Dedifferentiated amniotic fluid mesenchymal stem cell (primary cell): ENCODE measurements at regions not wholly inside any gene's neighbourhood (a gene's known extent, or its start where the extent isn't known, plus 50 kb on each side); places are given as distances from the start of the nearest gene placed in this dataset.
"Not testable (repeated sequence)": the region's sequence is repeated elsewhere in the genome, so short reads cannot be mapped to it uniquely, and the experiment has no call there.

Experiments used
- DNase-seq: peaks from one replicate; pipeline ENCODE4 v3.0.0-alpha.2; 2016; ENCODE audit errors: extremely low spot score

DNA sequence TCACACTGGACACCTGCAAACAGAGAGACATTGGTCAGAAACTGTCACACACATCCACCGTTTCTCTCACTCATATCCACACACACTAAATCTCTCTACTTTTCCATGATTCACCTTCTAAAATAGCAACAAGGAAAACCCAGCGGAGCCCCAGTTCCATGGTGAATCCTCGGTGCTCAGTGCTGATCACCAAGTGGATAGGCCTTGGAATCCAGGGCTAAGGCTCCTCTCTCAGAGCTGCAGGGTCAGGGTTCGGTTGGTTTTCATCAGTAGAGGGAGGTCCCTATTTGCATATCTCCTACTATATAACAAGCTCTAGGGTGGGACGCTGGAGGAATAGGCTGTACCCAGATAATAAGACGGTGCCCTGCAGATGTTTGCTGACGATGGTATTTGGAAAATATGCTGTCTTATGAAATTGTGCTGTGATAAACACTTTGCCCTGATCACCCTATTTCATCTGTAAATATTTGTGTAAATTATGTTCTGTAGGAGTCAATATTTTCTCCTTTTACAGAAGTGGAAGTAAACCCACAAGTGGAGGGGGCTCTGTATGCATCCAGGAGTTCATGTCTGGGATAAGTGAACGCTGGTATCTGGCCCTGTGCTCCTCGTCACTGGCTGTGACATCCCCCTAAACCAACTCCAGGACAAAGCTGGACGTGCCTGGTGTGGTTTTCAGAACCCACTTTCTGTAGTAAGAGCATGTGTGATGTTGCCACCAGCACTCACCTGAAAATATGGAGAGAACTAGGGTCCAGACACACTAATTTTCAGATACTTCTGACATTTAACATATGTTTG is 709.2 kb downstream of the TMEM121 start:
- no peak for DNase-seq

DNA sequence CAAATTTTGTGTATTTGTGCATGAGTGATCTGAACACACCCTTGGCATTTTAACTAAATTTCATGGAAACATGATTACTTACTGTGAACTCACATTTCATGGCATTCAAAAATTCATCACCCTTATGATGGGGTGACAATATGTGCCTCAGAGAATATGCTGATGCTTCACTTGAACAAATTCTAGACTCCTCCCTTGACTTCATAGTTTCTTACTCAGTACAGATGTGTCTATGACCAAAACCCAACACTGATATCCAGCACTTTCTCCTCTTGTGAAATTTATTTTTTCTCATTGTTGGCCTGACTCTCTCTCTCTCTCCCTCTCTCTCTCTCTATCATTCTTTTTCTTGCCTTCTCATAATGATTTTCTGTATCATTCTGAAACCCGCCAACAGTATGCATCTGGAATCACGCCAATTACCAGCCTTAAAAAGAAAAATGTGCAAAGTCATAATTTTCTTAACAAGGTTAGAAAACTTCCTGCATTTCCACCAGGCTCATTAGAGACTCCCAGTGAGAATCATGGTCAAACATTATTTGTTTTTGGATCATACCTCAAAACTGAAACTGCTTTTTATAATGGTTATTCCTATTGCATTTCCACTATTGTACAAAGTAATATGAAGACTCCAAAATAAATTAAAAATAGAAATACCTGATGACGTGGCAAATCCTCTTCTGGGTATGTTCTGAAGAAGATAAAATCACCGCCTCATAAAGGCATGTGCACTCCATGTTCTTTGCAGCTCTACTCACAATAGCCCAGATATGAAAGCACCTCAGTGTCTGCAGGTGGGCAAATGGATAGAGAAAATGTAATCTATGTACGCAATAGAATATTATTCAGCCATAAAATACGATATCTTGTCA is 722.2 kb downstream of the TMEM121 start:
- DNase-seq = no peak

DNA sequence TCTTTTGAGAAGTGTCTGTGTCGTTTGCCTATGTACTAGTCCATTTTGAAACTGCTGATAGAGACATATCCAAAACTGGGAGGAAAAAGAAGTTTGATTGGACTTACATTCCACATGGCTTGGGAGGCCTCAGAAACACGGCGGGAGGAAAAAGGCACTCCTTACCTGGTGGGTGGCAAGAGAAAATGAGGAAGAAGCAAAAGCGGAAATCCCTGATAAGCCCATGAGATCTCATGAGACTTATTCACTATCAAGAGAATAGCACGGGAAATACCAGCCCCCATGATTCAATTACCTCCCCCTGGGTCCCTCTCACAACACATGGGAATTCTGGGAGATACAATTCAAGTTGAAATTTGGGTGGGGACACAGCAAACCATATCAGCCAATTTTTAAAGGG is 727.6 kb downstream of the TMEM121 start:
- not testable (repeated sequence) for DNase-seq

DNA sequence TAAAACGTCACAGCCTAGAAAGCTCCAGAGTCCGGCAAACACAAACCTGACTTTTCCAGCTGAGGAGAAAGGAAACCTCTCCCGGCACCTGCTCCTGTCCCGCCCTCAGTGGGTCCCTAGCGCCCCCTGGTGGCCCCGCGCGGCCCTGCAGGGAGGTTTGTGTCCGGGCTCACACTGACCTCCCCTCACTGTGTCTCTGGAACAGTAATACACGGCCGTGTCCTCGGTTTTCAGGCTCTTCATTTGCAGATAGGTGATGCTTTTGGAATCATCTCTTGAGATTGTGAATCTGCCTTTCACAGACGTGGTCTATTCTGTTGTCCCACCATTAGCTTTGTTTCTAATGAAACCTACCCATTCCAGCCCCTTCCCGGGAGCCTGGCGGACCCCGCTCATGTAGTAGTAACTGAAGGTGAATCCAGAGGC is 731.2 kb downstream of the TMEM121 start:
- not testable (repeated sequence) for DNase-seq

DNA sequence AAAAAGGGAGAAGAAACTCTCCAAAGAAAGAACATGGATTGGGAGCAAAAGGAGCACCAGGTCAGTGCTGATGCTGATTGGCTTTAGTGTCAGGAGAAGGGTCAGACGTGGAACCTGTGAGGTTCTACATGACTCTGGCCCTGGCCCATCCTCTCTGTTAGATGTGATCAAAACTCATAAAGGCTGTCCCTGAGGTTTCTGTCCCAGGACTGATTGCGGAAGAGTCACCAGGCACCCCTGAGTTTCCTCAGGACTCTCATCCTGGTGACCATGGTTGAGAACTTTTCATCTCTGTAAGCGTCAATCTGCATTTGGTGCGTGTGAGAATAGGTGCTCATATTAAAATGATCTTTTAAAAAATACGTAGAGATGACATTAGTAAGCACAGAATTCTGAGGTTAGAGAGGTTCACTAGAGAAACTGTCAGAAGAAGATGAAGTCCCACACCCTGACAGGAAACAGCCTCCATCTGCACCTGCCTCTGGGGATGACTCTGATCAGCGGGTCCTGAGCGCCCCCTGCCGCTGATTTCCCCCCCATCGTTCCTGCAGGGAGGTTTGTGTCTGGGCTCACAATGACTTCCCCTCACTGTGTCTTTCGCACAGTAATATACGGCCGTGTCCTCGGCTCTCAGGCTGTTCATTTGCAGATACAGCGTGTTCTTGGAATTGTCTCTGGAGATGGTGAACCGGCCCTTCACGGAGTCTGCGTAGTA is 741.8 kb downstream of the TMEM121 start:
- DNase-seq = no peak

DNA sequence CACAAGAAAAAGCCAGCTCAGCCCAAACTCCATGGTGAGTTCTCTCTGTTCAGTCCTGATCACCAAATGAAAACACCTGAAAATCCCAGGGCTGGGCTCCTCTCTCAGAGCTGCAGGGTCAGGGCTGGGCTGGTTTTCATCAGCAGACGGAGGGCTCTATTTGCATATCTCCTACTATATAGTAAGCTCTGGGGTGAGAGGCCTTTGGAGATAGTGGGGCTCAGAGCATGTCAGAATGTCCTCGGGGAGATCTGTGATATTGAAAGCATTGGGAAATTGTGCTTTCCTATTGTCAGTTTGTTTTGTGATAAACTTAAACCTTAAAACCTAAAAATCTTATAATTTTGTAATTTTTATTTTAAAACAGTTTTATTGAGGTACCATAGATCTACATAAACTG is 742.6 kb downstream of the TMEM121 start:
- DNase-seq = no peak

DNA sequence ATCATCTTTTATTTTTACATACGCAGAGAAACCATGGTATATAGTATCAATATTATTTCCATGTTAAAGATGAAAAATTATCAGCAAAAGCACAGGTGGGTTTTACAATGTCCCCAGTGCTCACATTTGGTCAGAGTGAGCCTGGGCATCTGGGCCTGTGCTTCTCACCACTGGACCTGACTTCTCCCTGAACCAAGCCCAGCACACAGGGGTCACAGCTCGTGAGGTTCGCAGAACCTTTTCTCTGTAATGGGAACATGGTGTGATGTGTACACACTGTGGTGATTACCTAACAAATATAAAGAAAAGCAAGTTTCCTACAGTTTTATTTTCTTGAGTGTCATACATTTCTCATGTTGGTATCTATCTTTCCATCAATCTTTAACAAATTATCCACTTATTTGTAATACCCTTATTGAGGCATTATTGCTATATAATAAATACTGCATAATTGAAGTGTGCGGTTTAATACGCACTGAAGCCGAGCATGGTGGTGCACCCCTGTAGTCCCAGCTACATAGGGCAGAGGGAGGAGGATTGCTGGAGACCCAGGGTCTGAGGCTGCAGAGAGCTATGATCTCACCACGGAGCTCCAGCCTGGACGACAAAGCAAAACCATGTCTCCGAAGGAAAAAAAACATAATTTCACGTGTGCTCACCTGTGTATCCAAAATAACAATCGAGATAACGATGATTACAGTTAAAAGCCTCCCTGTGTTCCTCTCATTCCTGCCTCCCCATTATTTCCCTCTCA is 743.2 kb downstream of the TMEM121 start:
- DNase-seq = no peak

DNA sequence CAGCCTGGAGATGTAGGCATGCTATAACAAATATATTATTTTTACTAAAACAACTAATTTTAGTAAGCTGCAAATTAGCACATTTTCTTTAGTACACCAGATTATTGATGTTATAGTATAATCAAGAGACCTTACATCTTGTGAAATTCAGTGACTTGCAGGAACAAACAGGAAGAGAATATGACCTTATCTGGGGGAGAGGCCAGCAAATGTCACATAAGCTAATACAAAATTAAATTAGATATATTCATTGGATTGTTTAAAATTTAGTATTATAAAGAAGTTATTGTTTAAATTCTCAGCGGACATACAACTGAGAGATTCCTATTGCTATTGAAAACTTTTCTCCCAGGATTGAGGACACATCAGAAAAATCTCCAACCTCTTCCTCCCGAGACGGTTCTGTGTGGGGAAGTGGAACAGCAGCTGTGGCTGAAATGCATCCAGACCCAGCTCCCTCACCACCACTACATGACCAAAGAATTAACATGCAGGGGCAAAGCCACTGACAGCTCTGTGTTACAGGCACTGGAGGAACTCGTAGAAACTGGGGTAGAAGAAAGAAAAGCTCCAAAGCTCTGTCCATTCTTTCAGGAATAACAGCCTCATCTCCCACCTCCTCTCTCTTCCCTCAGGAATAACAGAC is 744.2 kb downstream of the TMEM121 start:
- not testable (repeated sequence) for DNase-seq

DNA sequence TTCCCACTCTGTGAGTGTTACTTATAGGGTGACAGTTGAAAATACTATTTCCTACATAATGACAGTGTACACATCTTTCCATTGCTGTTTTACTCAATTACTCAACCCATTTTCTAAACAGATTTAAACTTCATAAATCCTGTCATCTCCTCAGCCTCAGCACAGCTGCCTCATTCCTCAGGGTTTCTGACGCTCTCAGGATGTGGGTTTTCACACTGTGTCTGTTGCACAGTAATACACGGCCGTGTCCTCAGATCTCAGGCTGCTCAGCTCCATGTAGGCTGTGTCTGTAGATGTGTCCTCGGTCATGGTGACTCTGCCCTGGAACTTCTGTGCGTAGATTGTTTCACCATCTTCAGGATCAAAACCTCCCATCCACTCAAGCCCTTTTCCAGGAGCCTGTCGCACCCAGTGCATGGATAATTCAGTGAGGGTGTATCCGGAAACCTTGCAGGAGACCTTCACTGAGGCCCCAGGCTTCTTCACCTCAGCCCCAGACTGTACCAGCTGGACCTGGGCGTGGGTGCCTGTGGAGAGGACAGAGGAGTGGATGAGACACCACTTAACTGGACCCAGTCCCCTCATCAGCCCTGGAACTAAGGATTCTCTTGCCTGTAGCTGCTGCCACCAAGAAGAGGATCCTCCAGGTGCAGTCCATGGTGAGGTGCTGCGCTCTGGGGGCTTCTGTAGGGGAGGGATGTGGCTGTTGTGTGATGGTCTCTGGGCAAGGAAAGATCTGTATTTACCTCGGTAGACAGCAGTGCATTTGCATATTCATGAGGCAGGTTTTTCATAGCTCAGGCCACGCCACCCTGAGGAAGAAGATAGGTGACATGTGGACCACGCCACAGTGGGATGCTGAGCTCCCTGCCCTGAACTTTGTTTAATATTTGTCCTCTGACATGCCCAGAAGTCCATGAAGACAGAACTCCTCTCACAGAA is 750.2 kb downstream of the TMEM121 start:
- no peak for DNase-seq

DNA sequence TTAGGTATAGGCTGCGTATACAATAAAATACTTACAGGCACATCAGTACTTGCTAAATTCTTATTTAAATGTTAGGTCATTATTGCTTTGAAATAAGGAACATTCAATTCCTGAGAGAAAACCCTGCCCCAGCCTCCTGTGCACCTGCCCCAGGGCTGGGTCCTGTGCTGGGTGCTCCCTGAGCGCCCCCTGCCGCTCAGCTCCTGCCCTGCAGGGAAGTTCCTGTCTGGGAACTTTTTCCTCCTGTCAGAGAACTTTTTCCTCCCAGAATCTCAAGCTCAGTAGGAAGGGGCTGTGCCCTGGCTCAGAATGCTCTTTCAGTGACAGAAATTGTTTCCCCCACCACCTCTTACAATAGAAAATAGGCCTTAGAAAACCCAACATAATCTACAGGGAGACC is 751.1 kb downstream of the TMEM121 start:
- DNase-seq = no peak

DNA sequence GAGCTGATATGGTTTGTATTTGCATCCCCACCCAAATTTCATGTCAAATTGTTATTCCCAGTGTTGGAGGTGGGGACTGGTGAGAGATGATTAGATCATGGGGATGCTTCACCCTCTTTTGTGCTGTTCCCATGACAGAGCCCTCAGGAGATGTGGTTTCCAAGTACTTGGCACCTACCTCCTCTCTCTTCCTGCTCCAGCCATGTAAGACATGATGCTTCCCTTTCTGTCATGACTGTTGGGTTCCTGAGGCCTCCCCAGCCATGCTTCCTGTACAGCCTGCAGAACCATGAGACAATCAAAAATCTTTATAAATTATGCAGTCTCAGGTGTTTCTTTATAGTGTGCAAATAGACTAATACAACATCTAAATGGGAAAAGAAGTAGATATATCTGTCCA is 754.5 kb downstream of the TMEM121 start:
- no peak for DNase-seq

DNA sequence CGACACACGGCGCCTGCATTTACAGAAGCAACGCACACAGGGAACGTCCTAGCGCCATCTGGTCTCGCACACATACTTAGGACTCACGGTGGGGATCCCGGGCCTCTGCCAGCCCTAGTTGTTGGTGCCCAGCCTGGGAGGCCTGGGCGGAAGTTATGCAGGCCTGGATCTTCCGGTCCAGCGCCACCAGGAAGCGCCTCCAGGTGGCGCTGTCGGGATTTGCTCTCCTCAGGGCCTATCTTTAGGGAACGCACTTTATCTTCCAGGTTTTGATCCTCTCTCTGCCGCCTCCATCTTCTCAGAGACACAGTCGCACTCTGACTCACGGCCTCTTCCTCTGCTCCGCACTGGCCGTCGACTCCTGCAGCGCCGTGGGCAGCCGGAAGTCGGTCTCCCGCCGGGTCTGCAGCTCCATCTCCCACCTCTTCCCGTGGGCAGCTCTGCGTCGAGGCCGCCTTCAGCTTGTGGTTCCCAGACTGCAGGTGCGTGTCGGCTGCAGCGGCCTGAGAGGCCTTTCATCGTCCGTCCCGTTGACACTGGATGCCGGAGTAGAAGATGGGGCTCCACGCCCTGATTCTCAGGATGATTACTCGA is 760.4 kb downstream of the TMEM121 start:
- no peak for DNase-seq

DNA sequence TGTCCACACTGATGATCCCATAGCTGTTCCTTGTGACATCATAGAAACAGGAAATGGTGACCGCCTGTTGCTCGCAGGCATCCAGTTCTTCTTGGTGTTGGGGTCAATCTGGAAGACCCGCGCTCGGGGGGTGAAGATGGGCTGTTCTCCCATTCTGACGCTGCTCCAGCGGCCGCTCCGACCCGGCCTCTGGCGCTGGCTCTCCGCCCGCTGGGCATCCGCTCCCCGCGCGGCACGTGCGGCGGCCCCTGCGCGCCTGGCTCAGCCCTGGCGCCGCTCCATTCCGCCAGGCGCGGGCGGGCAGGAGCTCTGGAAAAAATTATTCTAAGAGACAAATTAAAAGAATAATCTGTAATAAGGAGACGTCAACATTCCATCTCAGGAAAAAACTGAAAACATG is 761.1 kb downstream of the TMEM121 start:
- DNase-seq = no peak

DNA sequence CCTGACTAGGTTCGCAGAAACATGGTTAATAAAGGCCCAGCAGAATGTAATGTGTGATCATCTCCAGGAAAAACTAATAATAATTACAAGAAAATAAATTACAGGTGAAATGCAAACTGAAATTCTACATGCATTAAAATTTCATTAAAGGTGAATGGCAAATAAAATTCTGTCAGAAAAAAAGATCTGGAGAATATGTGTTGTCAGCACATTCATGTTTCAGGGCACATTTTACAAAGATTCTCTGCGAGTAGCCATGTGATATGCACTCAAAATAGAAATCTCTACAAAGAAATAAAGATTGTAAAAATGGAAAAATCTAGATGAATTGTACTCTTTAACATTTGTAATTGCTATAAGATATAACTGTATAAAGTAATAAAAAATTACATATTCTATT is 765.2 kb downstream of the TMEM121 start:
- no peak for DNase-seq

DNA sequence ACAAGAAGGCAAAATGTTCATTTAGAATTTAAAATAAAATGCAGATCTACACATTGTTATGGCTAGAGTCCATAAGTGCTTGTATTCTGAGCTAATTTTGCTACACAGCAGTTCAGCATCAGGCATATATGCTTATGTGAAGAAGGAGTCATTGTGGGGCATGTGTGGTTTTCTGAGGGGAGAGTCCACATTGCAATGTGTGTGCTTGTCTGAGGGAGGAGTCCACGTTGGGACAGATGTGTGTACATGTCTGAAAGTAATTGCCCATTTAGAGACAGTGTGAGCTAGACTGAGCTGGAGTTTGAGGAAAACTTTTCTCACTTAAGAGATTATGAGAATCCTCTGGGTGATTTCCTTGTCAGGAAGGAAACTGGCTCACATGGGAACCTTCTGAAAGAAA is 767.9 kb downstream of the TMEM121 start:
- no peak for DNase-seq

DNA sequence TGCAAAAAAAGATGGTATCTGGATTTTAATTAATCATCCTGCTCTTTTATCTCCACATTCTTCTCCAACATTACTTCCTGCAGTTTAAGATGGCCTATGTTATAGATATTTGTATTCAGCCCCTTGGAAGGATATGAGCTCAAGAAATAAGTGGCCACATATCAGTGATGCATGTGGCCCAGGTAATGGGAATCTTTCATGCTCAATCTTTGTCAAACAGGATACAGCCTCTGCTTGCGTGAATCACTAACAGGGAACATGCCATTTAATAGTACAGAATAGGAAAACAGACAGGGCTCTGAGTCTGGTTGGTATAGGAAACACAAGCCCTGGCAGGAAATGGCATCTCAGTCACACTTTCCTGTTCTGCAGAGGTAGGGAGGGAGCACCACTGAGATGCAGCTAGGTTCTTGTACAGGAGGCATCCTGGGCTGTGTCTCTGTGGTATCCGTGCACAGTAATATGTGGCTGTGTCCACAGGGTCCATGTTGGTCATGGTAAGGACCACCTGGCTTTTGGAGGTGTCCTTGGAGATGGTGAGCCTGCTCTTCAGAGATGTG is 774.6 kb downstream of the TMEM121 start:
- not testable (repeated sequence) for DNase-seq

DNA sequence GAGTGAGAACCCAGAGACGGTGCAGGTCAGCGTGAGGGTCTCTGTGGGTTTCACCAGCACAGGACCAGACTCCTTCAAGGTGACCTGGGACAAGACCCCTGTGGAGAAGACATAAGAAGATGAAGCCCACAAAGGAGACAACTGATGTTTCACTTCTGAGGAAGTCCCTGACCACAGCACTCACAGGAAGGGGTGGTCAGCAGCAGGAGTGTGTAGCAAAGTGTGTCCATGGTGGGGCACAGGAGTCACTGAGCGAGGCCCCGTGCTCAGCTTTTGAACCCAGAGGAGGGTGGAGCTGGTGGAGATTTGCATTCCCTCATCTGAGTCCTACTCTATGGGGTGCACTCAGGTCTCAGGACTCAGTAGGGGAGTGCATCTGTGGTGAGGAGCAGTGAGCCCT is 775.2 kb downstream of the TMEM121 start:
- not testable (repeated sequence) for DNase-seq

DNA sequence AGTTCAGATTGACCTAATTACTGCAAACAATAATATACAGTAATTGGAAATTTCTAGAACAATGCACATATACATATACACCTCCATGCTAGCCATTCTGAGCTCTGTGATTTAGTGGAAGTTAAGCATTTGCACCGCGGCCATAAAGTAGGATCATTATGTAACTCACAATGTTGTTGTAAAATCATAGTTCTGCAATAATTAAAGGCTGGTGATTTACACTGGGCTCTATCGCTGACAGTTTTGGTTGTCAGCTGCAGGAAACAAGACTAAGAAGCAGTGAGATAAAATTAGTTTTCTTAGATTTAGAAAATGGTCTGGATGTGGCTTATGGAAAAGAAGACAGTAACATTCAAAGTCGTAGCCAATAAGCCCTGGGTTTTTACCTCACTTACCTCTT is 776.3 kb downstream of the TMEM121 start:
- DNase-seq = no peak

DNA sequence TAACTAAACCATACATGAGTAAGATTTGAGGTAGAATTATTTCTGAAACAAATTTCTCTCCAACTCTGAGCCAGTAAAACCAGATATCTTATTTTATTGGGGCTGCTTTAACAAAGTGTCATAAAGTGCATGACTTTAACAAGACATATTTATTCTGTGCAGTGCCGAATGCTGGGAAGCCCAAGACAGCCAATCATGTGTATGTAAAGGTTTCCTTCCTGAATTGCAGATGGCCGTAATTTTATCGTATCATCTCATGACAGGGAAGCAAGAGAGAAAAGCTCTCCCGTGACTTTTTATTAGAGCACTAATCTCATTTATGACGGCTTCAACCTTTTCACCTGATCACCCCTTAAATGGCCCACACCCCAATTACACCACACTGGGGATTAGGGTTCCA is 777.9 kb downstream of the TMEM121 start:
- DNase-seq = no peak
